ENCODE measurements at regions not wholly inside any gene's neighbourhood (a gene's known extent, or its start where the extent isn't known, plus 50 kb on each side); places are given as distances from the start of the nearest gene placed in this dataset.
"Not testable (repeated sequence)": the region's sequence is repeated elsewhere in the genome, so short reads cannot be mapped to it uniquely, and the experiment has no call there.

GRCh38 chrY:3060671-3061070 is 125.5 kb downstream of the ZFY start:
- H3K27me3 Mint-ChIP-seq; H3K9ac ChIP-seq (ENCODE audit: low read length); intact Hi-C loops (cut with micrococcal nuclease); H3K27ac Mint-ChIP-seq; H3K4me3 ChIP-seq (ENCODE audit: control extremely low read depth in 1 of 5, extremely low read depth in 1 of 5, insufficient read depth in 1 of 5, low read depth in 2 of 5, low read length in 4 of 5); H3K27me3 ChIP-seq (replicated peaks in 1 of 4; ENCODE audit: control extremely low read depth in 1 of 4, control insufficient read depth in 3 of 4, insufficient read depth in 4 of 4, low read length in 3 of 4); H3K79me2 ChIP-seq (ENCODE audit: control insufficient read depth, insufficient read depth, low read length); H2AFZ ChIP-seq (ENCODE audit: insufficient read depth, low read depth, low read length, poor library complexity, severe bottlenecking); H3K9me3 Mint-ChIP-seq (ENCODE audit: insufficient read depth); DNase-seq; H3K4me1 Mint-ChIP-seq; H3K4me1 ChIP-seq (ENCODE audit: control insufficient read depth in 2 of 2, insufficient read depth in 2 of 2, low read length in 2 of 2); H3K27ac ChIP-seq (ENCODE audit: low read length in 2 of 2); H3K36me3 ChIP-seq (replicated peaks in 1 of 2; ENCODE audit: control extremely low read depth in 1 of 2, control insufficient read depth in 1 of 2, extremely low read depth in 1 of 2, insufficient read depth in 2 of 2, low read length in 1 of 2); H3K4me3 Mint-ChIP-seq; CTCF ChIA-PET; H4K20me1 ChIP-seq (ENCODE audit: control insufficient read depth, insufficient read depth, low read length, poor library complexity, severe bottlenecking); H3K9me3 ChIP-seq (ENCODE audit: control extremely low read depth in 1 of 3, control insufficient read depth in 2 of 3, insufficient read depth in 1 of 3, low read length in 2 of 3); ATAC-seq (ENCODE audit: low read depth); POLR2A ChIA-PET; H3K4me2 ChIP-seq (replicated peaks; ENCODE audit: low read depth, low read length, poor library complexity, severe bottlenecking): not testable (repeated sequence)
- WGBS (ENCODE audit: insufficient coverage), result no CpG with 5 or more reads among the region's 1 CpG

GRCh38 chrY:3088149-3088548 is 153.0 kb downstream of the ZFY start:
- H3K27ac ChIP-seq (ENCODE audit: low read length in 2 of 2); POLR2A ChIA-PET; H2AFZ ChIP-seq (ENCODE audit: insufficient read depth, low read depth, low read length, poor library complexity, severe bottlenecking); CTCF ChIA-PET; intact Hi-C loops (cut with micrococcal nuclease); H3K36me3 ChIP-seq (replicated peaks in 1 of 2; ENCODE audit: control extremely low read depth in 1 of 2, control insufficient read depth in 1 of 2, extremely low read depth in 1 of 2, insufficient read depth in 2 of 2, low read length in 1 of 2); H4K20me1 ChIP-seq (ENCODE audit: control insufficient read depth, insufficient read depth, low read length, poor library complexity, severe bottlenecking); H3K27me3 Mint-ChIP-seq; H3K4me1 ChIP-seq (ENCODE audit: control insufficient read depth in 2 of 2, insufficient read depth in 2 of 2, low read length in 2 of 2); ATAC-seq (ENCODE audit: low read depth); H3K4me1 Mint-ChIP-seq; H3K4me3 Mint-ChIP-seq; H3K9ac ChIP-seq (ENCODE audit: low read length); H3K27ac Mint-ChIP-seq; H3K4me3 ChIP-seq (ENCODE audit: control extremely low read depth in 1 of 5, extremely low read depth in 1 of 5, insufficient read depth in 1 of 5, low read depth in 2 of 5, low read length in 4 of 5); H3K27me3 ChIP-seq (replicated peaks in 1 of 4; ENCODE audit: control extremely low read depth in 1 of 4, control insufficient read depth in 3 of 4, insufficient read depth in 4 of 4, low read length in 3 of 4); H3K79me2 ChIP-seq (ENCODE audit: control insufficient read depth, insufficient read depth, low read length); H3K9me3 Mint-ChIP-seq (ENCODE audit: insufficient read depth); H3K9me3 ChIP-seq (ENCODE audit: control extremely low read depth in 1 of 3, control insufficient read depth in 2 of 3, insufficient read depth in 1 of 3, low read length in 2 of 3); DNase-seq; H3K4me2 ChIP-seq (replicated peaks; ENCODE audit: low read depth, low read length, poor library complexity, severe bottlenecking): not testable (repeated sequence)
- WGBS (ENCODE audit: insufficient coverage), result no CpG with 5 or more reads among the region's 2 CpGs

GRCh38 chrY:3108674-3109073 is 173.5 kb downstream of the ZFY start:
- intact Hi-C loops (cut with micrococcal nuclease); H3K27ac Mint-ChIP-seq; H3K4me3 Mint-ChIP-seq: not testable (repeated sequence)

GRCh38 chrY:3120234-3120633 is 185.1 kb downstream of the ZFY start:
- H3K9me3 ChIP-seq (ENCODE audit: control extremely low read depth in 1 of 3, control insufficient read depth in 2 of 3, insufficient read depth in 1 of 3, low read length in 2 of 3); DNase-seq; H3K27me3 Mint-ChIP-seq; POLR2A ChIA-PET; CTCF ChIA-PET; H3K4me2 ChIP-seq (replicated peaks; ENCODE audit: low read depth, low read length, poor library complexity, severe bottlenecking); H3K27ac Mint-ChIP-seq; H2AFZ ChIP-seq (ENCODE audit: insufficient read depth, low read depth, low read length, poor library complexity, severe bottlenecking); H3K79me2 ChIP-seq (ENCODE audit: control insufficient read depth, insufficient read depth, low read length); H3K9ac ChIP-seq (ENCODE audit: low read length); H3K27me3 ChIP-seq (replicated peaks in 1 of 4; ENCODE audit: control extremely low read depth in 1 of 4, control insufficient read depth in 3 of 4, insufficient read depth in 4 of 4, low read length in 3 of 4); H3K4me3 Mint-ChIP-seq; H3K27ac ChIP-seq (ENCODE audit: low read length in 2 of 2); intact Hi-C loops (cut with micrococcal nuclease); H3K4me1 ChIP-seq (ENCODE audit: control insufficient read depth in 2 of 2, insufficient read depth in 2 of 2, low read length in 2 of 2); H3K9me3 Mint-ChIP-seq (ENCODE audit: insufficient read depth); H3K4me3 ChIP-seq (ENCODE audit: control extremely low read depth in 1 of 5, extremely low read depth in 1 of 5, insufficient read depth in 1 of 5, low read depth in 2 of 5, low read length in 4 of 5); ATAC-seq (ENCODE audit: low read depth); H3K4me1 Mint-ChIP-seq; H3K36me3 ChIP-seq (replicated peaks in 1 of 2; ENCODE audit: control extremely low read depth in 1 of 2, control insufficient read depth in 1 of 2, extremely low read depth in 1 of 2, insufficient read depth in 2 of 2, low read length in 1 of 2); H4K20me1 ChIP-seq (ENCODE audit: control insufficient read depth, insufficient read depth, low read length, poor library complexity, severe bottlenecking): not testable (repeated sequence)
- WGBS (ENCODE audit: insufficient coverage), result no CpG with 5 or more reads among the region's 1 CpG

More at GRCh38 chrY:3108674-3109073, 173.5 kb downstream of the ZFY start:
- DNase-seq; H4K20me1 ChIP-seq (ENCODE audit: control insufficient read depth, insufficient read depth, low read length, poor library complexity, severe bottlenecking); H3K9ac ChIP-seq (ENCODE audit: low read length); ATAC-seq (ENCODE audit: low read depth); H3K27me3 ChIP-seq (replicated peaks in 1 of 4; ENCODE audit: control extremely low read depth in 1 of 4, control insufficient read depth in 3 of 4, insufficient read depth in 4 of 4, low read length in 3 of 4); CTCF ChIA-PET; POLR2A ChIA-PET; H3K27me3 Mint-ChIP-seq; H3K4me3 ChIP-seq (ENCODE audit: control extremely low read depth in 1 of 5, extremely low read depth in 1 of 5, insufficient read depth in 1 of 5, low read depth in 2 of 5, low read length in 4 of 5); H3K4me1 Mint-ChIP-seq; H3K79me2 ChIP-seq (ENCODE audit: control insufficient read depth, insufficient read depth, low read length); H3K4me2 ChIP-seq (replicated peaks; ENCODE audit: low read depth, low read length, poor library complexity, severe bottlenecking); H3K27ac ChIP-seq (ENCODE audit: low read length in 2 of 2); H3K36me3 ChIP-seq (replicated peaks in 1 of 2; ENCODE audit: control extremely low read depth in 1 of 2, control insufficient read depth in 1 of 2, extremely low read depth in 1 of 2, insufficient read depth in 2 of 2, low read length in 1 of 2); H3K9me3 Mint-ChIP-seq (ENCODE audit: insufficient read depth); H2AFZ ChIP-seq (ENCODE audit: insufficient read depth, low read depth, low read length, poor library complexity, severe bottlenecking); H3K9me3 ChIP-seq (ENCODE audit: control extremely low read depth in 1 of 3, control insufficient read depth in 2 of 3, insufficient read depth in 1 of 3, low read length in 2 of 3); H3K4me1 ChIP-seq (ENCODE audit: control insufficient read depth in 2 of 2, insufficient read depth in 2 of 2, low read length in 2 of 2): not testable (repeated sequence)
- WGBS (ENCODE audit: insufficient coverage), result no CpG with 5 or more reads among the region's 4 CpGs
